DOHH2 (cell line): ENCODE measurements at regions not wholly inside any gene's neighbourhood (a gene's known extent, or its start where the extent isn't known, plus 50 kb on each side); places are given as distances from the start of the nearest gene placed in this dataset.

Experiments used
- CTCF ChIP-seq: fragments of 200-600 bp; sonication (generic); IDR thresholded peaks from one replicate; pipeline ENCODE4 v1.5.1; 2014; ENCODE audit warnings: antibody characterized with exemption, mild to moderate bottlenecking, low read depth, low read length; ENCODE audit not compliant: poor library complexity, severe bottlenecking
- EZH2phosphoT487 ChIP-seq: fragments of 200-600 bp; sonication (generic); IDR thresholded peaks from 2 replicates; pipeline ENCODE4 v1.6.1; 2017; ENCODE audit warnings: borderline replicate concordance, mild to moderate bottlenecking, antibody characterized with exemption, low read length, moderate library complexity, mixed read lengths

GRCh38 chr9:85224301-85224700 is 517.5 kb downstream of the AGTPBP1 start:
- TF ChIP-seq EZH2phosphoT487 (no peak), CTCF (no peak)
